SJSA1 (cell line): ENCODE measurements at regions not wholly inside any gene's neighbourhood (a gene's known extent, or its start where the extent isn't known, plus 50 kb on each side); places are given as distances from the start of the nearest gene placed in this dataset.

Source experiments
- DNase-seq, 2 experiments: peaks; one replicate each; pipeline ENCODE4 v3.0.0-alpha.2; 2015 to 2020; ENCODE audit warnings: low spot score in 2 of 2, low read depth in 1 of 2
- H3K27ac ChIP-seq: fragments of 250-450 bp; sonication (Bioruptor Pico); 2 replicates; pipeline ENCODE4 v1.5.1; 2020; ENCODE audit warnings: mild to moderate bottlenecking, moderate library complexity
- H3K27me3 ChIP-seq: fragments of 250-450 bp; sonication (Bioruptor Pico); replicated peaks from 2 replicates; pipeline ENCODE4 v1.5.1; 2020; ENCODE audit warnings: mild to moderate bottlenecking, moderate library complexity
- H3K36me3 ChIP-seq: fragments of 250-450 bp; sonication (Bioruptor Pico); 2 replicates; pipeline ENCODE4 v1.5.1; 2020; ENCODE audit warnings: mild to moderate bottlenecking
- H3K4me1 ChIP-seq: fragments of 250-450 bp; sonication (Bioruptor Pico); replicated peaks from 2 replicates; pipeline ENCODE4 v1.6.1; 2021; ENCODE audit warnings: mild to moderate bottlenecking
- H3K4me3 ChIP-seq: fragments of 250-450 bp; sonication (Bioruptor Pico); 2 replicates; pipeline ENCODE4 v1.5.1; 2020; ENCODE audit warnings: mild to moderate bottlenecking
- H3K9me3 ChIP-seq: fragments of 250-450 bp; sonication (Bioruptor Pico); replicated peaks from 2 replicates; pipeline ENCODE4 v1.5.1; 2020; ENCODE audit warnings: mild to moderate bottlenecking

GRCh38 chr15:62482785-62483429, 317.8 kb upstream of the C2CD4B start:
- Histone ChIP-seq H3K9me3 (no peaks in the 10 kb centered on the region), H3K27ac (no peak overlapping the region), H3K27me3 (no peaks in the 10 kb centered on the region), H3K4me3 (no peak overlapping the region), H3K36me3 (no peaks in the 10 kb centered on the region), H3K4me1 (peaks cover 5% of the 10 kb centered on the region)
- peak in 1 of 2 experiments; percentile 46 for DNase-seq

DNA sequence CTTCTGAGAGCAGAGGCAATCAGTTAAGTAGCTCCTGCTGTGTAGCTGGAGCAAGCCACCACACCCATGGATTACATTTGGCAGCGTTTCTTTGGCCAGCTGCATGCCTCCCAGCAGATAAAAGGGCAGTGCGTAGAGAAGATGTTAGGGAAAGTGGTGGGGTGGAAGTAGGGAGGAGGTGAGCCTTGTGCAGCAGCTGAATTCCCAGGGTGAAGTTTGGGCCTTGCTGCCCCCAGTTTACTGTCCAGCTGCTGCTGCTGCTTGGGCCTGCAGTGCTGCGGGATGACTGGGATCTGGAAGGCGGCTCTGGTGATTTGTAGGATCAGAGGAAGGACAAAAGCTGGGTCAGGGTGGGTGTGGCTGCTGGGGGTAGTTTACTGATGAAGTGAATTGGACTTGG, 318.7 kb upstream of the C2CD4B start:
- no peaks in the 10 kb centered on the region for H3K27me3 ChIP-seq
- no peak overlapping the region for H3K27ac ChIP-seq
- no peak for DNase-seq

GRCh38 chr15:62485170-62485720, 320.2 kb upstream of the C2CD4B start:
- Histone ChIP-seq H3K4me3 (no peak overlapping the region), H3K36me3 (no peaks in the 10 kb centered on the region), H3K27me3 (no peaks in the 10 kb centered on the region), H3K27ac (no peak overlapping the region), H3K9me3 (no peaks in the 10 kb centered on the region), H3K4me1 (peaks cover 5% of the 10 kb centered on the region)
- no peak for DNase-seq

More for the DNA sequence above, 318.7 kb upstream of the C2CD4B start:
- Histone ChIP-seq H3K36me3 (no peaks in the 10 kb centered on the region), H3K4me3 (no peak overlapping the region), H3K9me3 (no peaks in the 10 kb centered on the region), H3K4me1 (peaks cover 5% of the 10 kb centered on the region)

- Histone ChIP-seq H3K36me3 (no peaks in the 10 kb centered on the region), H3K27ac (no peak overlapping the region), H3K4me1 (peaks cover 5% of the 10 kb centered on the region), H3K27me3 (no peaks in the 10 kb centered on the region), H3K9me3 (no peaks in the 10 kb centered on the region), H3K4me3 (no peak overlapping the region)
- no peak for DNase-seq
Measured at GRCh38 chr15:62486041-62486440, 321.0 kb upstream of the C2CD4B start.

- no peaks in the 10 kb centered on the region for H3K9me3 ChIP-seq
- peaks cover 9% of the 10 kb centered on the region for H3K4me1 ChIP-seq
- no peaks in the 10 kb centered on the region for H3K27me3 ChIP-seq
- DNase-seq: no peak
- H3K36me3 ChIP-seq: no peaks in the 10 kb centered on the region
- H3K4me3 ChIP-seq: no peak overlapping the region
- H3K27ac ChIP-seq: no peak overlapping the region
Measured at GRCh38 chr15:62488387-62488786, 323.3 kb upstream of the C2CD4B start.

- H3K4me1 ChIP-seq: peaks cover 12% of the 10 kb centered on the region
Measured at GRCh38 chr15:62491642-62492041, 326.6 kb upstream of the C2CD4B start.

DNA sequence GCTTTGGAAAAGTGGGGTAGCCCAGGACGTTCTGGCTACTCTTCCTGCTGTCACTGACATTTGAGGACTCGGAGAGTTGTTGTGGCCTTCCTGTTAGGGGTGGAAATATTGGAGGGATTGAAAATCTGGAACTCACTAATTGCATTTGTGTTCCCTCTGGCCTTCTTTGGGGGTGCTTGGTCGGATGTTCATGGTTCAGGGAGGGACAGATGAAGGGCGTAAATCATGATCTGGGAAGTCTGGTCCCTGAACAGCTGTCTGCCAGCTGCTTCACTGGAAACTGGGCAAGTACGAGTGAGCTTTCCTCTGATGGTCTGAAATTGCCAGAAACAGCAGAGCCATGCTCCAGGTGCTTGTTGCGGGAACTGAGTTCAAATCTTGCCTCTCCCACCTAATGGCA, 327.8 kb upstream of the C2CD4B start:
- peaks cover 7% of the 10 kb centered on the region for H3K4me1 ChIP-seq
- H3K27me3 ChIP-seq: no peaks in the 10 kb centered on the region
- H3K27ac ChIP-seq: no peak overlapping the region
- H3K9me3 ChIP-seq: no peaks in the 10 kb centered on the region
- H3K36me3 ChIP-seq: no peaks in the 10 kb centered on the region
- H3K4me3 ChIP-seq: no peak overlapping the region
- no peak for DNase-seq

More at GRCh38 chr15:62491642-62492041, 326.6 kb upstream of the C2CD4B start:
- no peaks in the 10 kb centered on the region for H3K9me3 ChIP-seq
- H3K4me3 ChIP-seq: no peak overlapping the region
- no peak for DNase-seq
- H3K27me3 ChIP-seq: no peaks in the 10 kb centered on the region
- H3K36me3 ChIP-seq: no peaks in the 10 kb centered on the region
- H3K27ac ChIP-seq: no peak overlapping the region

DNA sequence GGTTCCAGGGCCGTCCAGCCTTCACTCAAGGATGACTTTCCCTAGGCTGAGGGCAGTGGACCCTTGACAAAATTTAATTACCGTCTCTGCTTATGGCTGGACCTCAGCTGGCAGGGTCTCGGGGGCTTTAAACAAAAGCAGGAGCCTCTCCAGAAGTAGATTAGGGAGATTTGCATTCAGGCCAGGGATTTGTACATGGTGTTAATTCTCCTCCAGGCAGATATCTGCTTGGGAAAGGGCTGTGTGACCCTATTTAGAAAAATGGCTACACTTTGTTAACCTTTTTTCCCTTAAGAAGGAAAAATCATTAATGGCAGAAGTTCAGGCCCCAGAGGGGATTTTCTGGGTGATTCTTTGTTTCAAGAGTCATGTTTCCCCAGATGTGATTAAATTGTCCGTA, 329.1 kb upstream of the C2CD4B start:
- peaks cover 13% of the 10 kb centered on the region for H3K4me1 ChIP-seq
- no peaks in the 10 kb centered on the region for H3K36me3 ChIP-seq
- DNase-seq: no peak
- H3K27ac ChIP-seq: no peak overlapping the region
- H3K27me3 ChIP-seq: no peaks in the 10 kb centered on the region
- H3K9me3 ChIP-seq: no peaks in the 10 kb centered on the region
- no peak overlapping the region for H3K4me3 ChIP-seq

DNA sequence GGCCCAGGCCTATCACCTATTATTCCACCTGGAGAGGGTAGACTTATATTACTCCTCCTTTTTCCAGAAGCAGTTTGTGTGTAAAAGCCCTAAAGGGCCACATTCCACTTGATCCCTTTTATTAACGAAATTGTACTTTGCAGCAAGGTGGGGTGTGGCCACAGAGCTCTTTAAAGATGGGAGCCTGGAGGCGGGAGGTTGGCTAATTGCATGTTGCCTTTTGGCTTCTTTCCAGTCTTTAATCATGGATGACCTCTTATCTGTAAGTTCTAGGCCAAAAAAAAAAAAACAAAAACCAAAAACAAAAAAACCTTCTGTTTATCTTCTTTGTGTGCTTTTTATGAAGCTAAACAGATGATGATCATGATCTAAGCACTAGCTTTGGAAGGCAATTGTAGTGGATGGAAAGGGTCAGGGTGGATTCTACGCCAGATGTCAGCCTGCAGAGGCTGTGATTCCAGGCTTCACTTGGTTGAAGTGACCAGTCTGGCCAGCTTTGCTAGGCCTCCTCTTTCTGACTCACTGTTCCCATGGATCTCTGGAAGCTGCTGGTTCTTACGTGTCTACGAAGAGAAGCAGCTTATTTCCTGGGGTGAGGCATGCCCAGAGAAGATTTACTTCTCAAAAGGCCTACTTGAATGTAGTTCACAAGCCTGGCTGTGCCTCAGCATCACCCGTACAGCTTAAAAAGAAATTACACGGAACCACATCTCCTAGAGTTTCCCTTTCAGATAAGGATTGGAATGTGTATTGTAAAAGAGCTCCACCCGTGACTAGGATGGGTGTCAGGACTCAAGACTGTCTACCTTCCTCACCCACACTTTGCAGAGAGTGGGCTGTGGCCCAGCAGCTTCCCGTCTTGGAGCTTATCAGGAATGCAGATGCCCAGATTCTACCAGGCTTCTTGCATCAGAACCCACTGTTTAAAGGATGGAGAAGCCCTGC, 330.9 kb upstream of the C2CD4B start:
- no peak for DNase-seq
- Histone ChIP-seq H3K27me3 (no peaks in the 10 kb centered on the region), H3K4me3 (no peak overlapping the region)

GRCh38 chr15:62497356-62497755, 332.3 kb upstream of the C2CD4B start:
- Histone ChIP-seq H3K4me1 (peaks cover 12% of the 10 kb centered on the region), H3K27ac (no peak overlapping the region), H3K9me3 (no peaks in the 10 kb centered on the region), H3K27me3 (no peaks in the 10 kb centered on the region), H3K36me3 (no peaks in the 10 kb centered on the region), H3K4me3 (no peak overlapping the region)
- DNase-seq: no peak

More for the DNA sequence above, 330.9 kb upstream of the C2CD4B start:
- Histone ChIP-seq H3K27ac (no peak overlapping the region), H3K4me1 (peaks cover 16% of the 10 kb centered on the region), H3K36me3 (no peaks in the 10 kb centered on the region), H3K9me3 (no peaks in the 10 kb centered on the region)

GRCh38 chr15:62498278-62498677, 333.2 kb upstream of the C2CD4B start:
- no peak overlapping the region for H3K27ac ChIP-seq
- peaks cover 14% of the 10 kb centered on the region for H3K4me1 ChIP-seq
- no peak for DNase-seq
- no peaks in the 10 kb centered on the region for H3K27me3 ChIP-seq
- no peaks in the 10 kb centered on the region for H3K9me3 ChIP-seq
- H3K36me3 ChIP-seq: no peaks in the 10 kb centered on the region
- no peak overlapping the region for H3K4me3 ChIP-seq

- peaks cover 19% of the 10 kb centered on the region for H3K4me1 ChIP-seq
- H3K27ac ChIP-seq: no peak overlapping the region
- H3K27me3 ChIP-seq: no peaks in the 10 kb centered on the region
- H3K9me3 ChIP-seq: no peaks in the 10 kb centered on the region
- DNase-seq: no peak
- H3K4me3 ChIP-seq: no peak overlapping the region
- H3K36me3 ChIP-seq: no peaks in the 10 kb centered on the region
Measured at GRCh38 chr15:62498712-62499111, 333.6 kb upstream of the C2CD4B start.

- Histone ChIP-seq H3K27me3 (no peaks in the 10 kb centered on the region), H3K27ac (no peak overlapping the region)
- no peak for DNase-seq
Measured at GRCh38 chr15:62500325-62500724, 335.2 kb upstream of the C2CD4B start.

GRCh38 chr15:62502451-62502850, 337.4 kb upstream of the C2CD4B start:
- no peak for DNase-seq
- Histone ChIP-seq H3K27ac (no peak overlapping the region), H3K4me3 (no peak overlapping the region), H3K9me3 (no peaks in the 10 kb centered on the region), H3K27me3 (no peaks in the 10 kb centered on the region), H3K4me1 (peaks cover 52% of the 10 kb centered on the region), H3K36me3 (no peaks in the 10 kb centered on the region)

More at GRCh38 chr15:62500325-62500724, 335.2 kb upstream of the C2CD4B start:
- Histone ChIP-seq H3K4me1 (peaks cover 35% of the 10 kb centered on the region), H3K4me3 (no peak overlapping the region), H3K36me3 (no peaks in the 10 kb centered on the region), H3K9me3 (no peaks in the 10 kb centered on the region)
